Neural progenitor cell (in vitro differentiated cells): ENCODE measurements at regions not wholly inside any gene's neighbourhood (a gene's known extent, or its start where the extent isn't known, plus 50 kb on each side); places are given as distances from the start of the nearest gene placed in this dataset.

ENCODE experiments used
- EZH2 ChIP-seq: fragments of 200-600 bp; sonication (generic); IDR thresholded peaks from 2 replicates; pipeline ENCODE4 v1.6.1; 2017; ENCODE audit warnings: antibody characterized with exemption, mild to moderate bottlenecking, moderate library complexity
- EZH2phosphoT487 ChIP-seq: fragments of 200-600 bp; sonication (generic); IDR thresholded peaks from 2 replicates; pipeline ENCODE4 v1.6.1; 2017; ENCODE audit warnings: antibody characterized with exemption
- TF ChIP-seq, protein P1 (sequence below): fragments of 200-600 bp; sonication (generic); IDR thresholded peaks from 2 replicates; pipeline ENCODE4 v1.5.1; 2017; ENCODE audit warnings: antibody characterized with exemption, mild to moderate bottlenecking

DNA sequence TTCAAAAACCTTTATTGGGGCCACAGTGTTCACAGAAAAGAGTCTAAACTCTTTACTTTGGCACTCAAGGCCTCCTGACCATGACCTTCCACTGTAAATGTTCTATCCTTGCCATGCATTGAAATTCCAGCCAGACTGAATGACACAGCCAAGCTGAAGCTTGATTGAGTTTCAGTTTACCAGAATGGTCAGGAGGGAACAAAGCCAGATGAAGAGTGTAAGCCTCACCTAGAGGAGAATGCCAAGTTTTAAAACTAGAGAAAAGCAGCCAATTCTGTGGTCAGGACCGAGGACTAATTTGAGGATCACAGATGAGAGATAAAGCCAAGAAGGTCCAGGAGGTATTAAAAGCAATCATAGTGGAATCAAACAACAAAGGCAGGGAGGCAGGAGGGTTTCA is 215.3 kb downstream of the KCNA4 start:
- TF ChIP-seq, protein P1, sequence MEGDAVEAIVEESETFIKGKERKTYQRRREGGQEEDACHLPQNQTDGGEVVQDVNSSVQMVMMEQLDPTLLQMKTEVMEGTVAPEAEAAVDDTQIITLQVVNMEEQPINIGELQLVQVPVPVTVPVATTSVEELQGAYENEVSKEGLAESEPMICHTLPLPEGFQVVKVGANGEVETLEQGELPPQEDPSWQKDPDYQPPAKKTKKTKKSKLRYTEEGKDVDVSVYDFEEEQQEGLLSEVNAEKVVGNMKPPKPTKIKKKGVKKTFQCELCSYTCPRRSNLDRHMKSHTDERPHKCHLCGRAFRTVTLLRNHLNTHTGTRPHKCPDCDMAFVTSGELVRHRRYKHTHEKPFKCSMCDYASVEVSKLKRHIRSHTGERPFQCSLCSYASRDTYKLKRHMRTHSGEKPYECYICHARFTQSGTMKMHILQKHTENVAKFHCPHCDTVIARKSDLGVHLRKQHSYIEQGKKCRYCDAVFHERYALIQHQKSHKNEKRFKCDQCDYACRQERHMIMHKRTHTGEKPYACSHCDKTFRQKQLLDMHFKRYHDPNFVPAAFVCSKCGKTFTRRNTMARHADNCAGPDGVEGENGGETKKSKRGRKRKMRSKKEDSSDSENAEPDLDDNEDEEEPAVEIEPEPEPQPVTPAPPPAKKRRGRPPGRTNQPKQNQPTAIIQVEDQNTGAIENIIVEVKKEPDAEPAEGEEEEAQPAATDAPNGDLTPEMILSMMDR = no peak
- no peak for TF ChIP-seq EZH2phosphoT487
- TF ChIP-seq EZH2 = no peak
